ENCODE measurements at regions not wholly inside any gene's neighbourhood (a gene's known extent, or its start where the extent isn't known, plus 50 kb on each side); places are given as distances from the start of the nearest gene placed in this dataset.
"Not testable (repeated sequence)": the region's sequence is repeated elsewhere in the genome, so short reads cannot be mapped to it uniquely, and the experiment has no call there.

DNA sequence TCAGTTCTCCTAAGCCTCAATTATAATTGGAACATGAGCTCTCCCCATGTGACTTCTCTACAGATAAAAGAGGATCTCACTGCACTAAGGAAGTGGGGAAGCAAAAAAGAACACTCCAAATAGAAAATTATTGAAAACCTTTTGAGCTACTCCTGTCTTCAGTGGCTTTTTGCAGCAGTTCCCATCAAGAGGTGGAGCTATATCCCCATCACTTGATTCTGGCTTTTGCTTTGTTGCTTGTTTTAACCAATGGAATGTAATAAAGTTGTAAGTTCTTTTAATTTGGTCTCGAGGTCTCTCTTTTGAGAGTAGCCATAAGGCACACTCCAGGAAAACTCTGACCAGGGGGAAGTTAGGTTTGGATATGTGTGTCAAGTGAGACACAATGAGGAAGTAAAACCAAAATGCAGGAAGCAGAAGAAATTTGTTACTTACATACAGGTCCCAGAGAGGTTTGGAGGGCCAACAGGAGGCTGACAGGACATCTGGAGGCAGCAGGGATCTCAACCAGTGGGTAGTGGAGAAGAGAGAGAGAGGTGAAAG, 569.4 kb downstream of the HTR7 start:
- no peaks in the 10 kb centered on the region for H3K9me3 ChIP-seq
- H3K27me3 ChIP-seq = no peaks in the 10 kb centered on the region
- no peak for TF ChIP-seq POLR2AphosphoS5 (IDR thresholded peaks at IDR 0.05; ENCODE audit: insufficient read depth in 1 of 2, low read depth in 1 of 2)
- TF ChIP-seq, protein P1, sequence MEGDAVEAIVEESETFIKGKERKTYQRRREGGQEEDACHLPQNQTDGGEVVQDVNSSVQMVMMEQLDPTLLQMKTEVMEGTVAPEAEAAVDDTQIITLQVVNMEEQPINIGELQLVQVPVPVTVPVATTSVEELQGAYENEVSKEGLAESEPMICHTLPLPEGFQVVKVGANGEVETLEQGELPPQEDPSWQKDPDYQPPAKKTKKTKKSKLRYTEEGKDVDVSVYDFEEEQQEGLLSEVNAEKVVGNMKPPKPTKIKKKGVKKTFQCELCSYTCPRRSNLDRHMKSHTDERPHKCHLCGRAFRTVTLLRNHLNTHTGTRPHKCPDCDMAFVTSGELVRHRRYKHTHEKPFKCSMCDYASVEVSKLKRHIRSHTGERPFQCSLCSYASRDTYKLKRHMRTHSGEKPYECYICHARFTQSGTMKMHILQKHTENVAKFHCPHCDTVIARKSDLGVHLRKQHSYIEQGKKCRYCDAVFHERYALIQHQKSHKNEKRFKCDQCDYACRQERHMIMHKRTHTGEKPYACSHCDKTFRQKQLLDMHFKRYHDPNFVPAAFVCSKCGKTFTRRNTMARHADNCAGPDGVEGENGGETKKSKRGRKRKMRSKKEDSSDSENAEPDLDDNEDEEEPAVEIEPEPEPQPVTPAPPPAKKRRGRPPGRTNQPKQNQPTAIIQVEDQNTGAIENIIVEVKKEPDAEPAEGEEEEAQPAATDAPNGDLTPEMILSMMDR (IDR thresholded peaks at IDR 0.05) = no peak
- no peak for TF ChIP-seq POLR2A (IDR thresholded peaks at IDR 0.05)
- DNase-seq (ENCODE audit: extremely low spot score in 2 of 2) = no peak
- no peak overlapping the region for H3K27ac ChIP-seq
- intact Hi-C loops (cut with DNase I) = no loop called here
- H3K4me3 ChIP-seq = no peak overlapping the region
- no peaks in the 10 kb centered on the region for H3K36me3 ChIP-seq
- H3K4me1 ChIP-seq = no peaks in the 10 kb centered on the region

DNA sequence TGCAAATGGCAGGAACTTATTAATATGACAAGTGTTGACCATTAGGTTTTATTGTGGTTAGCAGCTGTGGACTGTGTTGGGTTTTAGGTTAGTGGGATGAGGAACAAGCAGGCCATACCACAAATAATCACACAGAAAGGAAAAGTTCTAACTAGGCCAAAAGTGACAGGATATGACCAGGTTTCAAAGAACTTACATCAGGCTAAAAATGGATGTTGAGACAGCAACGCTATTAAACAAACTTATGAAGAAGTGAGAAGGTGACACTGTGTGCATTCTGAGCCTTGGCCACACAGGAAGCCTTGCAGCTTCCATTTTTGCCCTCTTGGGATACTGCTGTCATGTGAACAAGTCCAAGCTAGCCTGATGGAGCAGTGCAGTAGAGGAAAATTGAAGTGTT, 568.8 kb downstream of the HTR7 start:
- TF ChIP-seq POLR2AphosphoS5 (IDR thresholded peaks at IDR 0.05; ENCODE audit: insufficient read depth in 1 of 2, low read depth in 1 of 2) = no peak
- TF ChIP-seq POLR2A (IDR thresholded peaks at IDR 0.05) = no peak
- TF ChIP-seq, protein P1 (IDR thresholded peaks at IDR 0.05) = no peak
- Histone ChIP-seq H3K4me3 (no peak overlapping the region), H3K4me1 (no peaks in the 10 kb centered on the region), H3K27me3 (no peaks in the 10 kb centered on the region), H3K9me3 (no peaks in the 10 kb centered on the region), H3K27ac (no peak overlapping the region), H3K36me3 (no peaks in the 10 kb centered on the region)
- DNase-seq (ENCODE audit: extremely low spot score in 2 of 2) = no peak
- intact Hi-C loops (cut with DNase I) = no loop called here

DNA sequence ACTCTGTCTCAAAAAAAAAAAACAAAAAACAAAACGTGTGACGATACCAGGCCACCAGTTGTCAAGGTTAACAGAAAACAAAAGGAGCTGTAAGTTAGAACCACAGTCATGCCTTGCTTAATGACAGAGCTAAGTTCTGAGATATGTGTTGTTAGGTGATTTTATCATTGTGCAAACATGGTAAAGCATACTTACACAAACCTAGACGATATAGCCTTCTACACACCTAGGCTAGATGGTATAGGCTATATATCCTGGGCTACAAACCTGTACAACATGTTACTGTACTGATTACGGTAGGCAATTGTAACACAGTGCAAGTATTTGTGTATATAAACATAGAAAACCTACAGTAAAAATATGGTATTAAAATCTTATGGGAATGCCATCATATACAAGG, 564.2 kb downstream of the HTR7 start:
- Histone ChIP-seq H3K4me3 (no peak overlapping the region), H3K36me3 (no peaks in the 10 kb centered on the region), H3K27me3 (no peaks in the 10 kb centered on the region), H3K27ac (no peak overlapping the region), H3K9me3 (no peaks in the 10 kb centered on the region), H3K4me1 (no peaks in the 10 kb centered on the region)
- TF ChIP-seq POLR2AphosphoS5 (IDR thresholded peaks at IDR 0.05; ENCODE audit: insufficient read depth in 1 of 2, low read depth in 1 of 2) = no peak
- TF ChIP-seq POLR2A (IDR thresholded peaks at IDR 0.05) = no peak
- DNase-seq (ENCODE audit: extremely low spot score in 2 of 2) = no peak
- intact Hi-C loops (cut with DNase I) = no loop called here

DNA sequence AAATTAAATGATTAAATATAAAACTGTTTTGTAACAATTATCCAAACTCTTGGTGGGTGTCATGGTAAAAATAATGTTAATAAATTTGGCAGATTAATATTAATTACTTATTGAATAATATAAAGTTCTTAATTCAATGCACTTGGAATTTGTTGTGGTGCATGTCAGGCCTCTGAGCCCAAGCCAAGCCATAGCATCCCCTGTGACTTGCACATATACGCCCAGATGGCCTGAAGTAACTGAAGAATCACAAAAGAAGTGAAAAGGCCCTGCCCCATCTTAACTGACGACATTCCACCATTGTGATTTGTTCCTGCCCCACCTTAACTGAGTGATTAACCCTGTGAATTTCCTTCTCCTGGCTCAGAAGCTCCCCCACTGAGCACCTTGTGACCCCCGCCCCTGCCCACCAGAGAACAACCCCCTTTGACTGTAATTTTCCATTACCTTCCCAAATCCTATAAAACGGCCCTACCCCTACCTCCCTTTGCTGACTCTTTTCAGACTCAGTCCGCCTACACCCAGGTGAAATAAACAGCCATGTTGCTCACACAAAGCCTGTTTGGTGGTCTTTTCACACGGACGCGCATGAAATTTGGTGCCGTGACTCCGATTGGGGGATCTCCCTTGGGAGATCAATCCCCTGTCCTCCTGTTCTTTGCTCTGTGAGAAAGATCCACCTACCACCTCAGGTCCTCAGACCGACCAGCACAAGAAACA, 562.9 kb downstream of the HTR7 start:
- intact Hi-C loops (cut with DNase I); H3K9me3 ChIP-seq; H3K36me3 ChIP-seq; H3K4me1 ChIP-seq; DNase-seq (ENCODE audit: extremely low spot score in 2 of 2); H3K27ac ChIP-seq; H3K27me3 ChIP-seq; H3K4me3 ChIP-seq: not testable (repeated sequence)

DNA sequence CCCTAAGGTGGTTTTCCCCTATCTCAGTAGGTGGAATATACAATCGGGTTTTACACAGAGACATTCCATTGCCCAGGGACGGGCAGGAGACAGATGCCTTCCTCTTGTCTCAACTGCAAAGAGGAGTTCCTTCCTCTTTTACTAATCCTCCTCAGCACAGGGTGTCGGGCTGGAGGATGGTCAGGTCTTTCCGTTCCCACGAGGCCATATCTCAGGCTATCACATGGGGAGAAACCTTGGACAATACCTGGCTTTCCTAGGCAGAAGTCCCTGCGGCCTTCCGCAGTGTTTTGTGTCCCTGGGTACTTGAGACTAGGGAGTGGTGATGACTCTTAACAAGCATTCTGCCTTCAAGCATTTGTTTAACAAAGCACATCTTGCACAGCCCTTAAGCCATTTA, 555.8 kb downstream of the HTR7 start:
- intact Hi-C loops (cut with DNase I); H3K9me3 ChIP-seq: not testable (repeated sequence)

DNA sequence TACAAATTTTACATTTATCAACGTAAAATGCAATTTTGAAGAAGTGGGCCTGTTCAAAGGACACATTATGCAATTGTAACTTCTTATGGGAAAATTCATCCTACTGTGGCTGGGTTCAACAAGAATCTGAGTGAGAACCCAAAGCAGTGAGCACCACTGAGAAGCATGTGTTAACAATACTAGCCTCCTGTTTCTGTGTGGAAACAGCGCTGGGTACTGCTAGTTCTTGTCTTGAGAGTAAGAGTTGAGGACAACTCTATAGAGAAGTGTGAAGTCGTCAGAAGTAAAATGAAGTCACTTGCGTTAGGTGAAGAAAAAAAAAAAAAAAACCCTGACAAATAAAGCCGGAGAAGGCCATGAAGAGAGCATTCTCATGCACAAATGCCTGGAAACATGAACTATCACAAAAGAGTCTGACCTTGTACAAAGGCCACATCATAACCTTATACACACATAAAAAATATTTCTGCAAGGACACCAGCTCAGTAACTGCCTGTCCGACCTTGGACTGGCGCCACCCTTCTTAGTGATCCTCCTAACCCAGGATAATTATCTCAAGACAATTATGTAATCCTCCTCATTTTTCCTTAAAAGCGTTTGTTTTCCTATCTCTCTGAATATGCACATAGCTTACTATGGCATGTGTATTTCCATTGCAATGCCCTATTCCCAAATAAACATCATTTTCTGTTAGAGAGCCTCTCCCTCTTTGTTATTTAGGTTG, 554.9 kb downstream of the HTR7 start:
- Histone ChIP-seq H3K27me3 (no peaks in the 10 kb centered on the region), H3K4me3 (no peak overlapping the region), H3K9me3 (no peaks in the 10 kb centered on the region), H3K4me1 (no peaks in the 10 kb centered on the region), H3K36me3 (no peaks in the 10 kb centered on the region), H3K27ac (no peak overlapping the region)
- intact Hi-C loops (cut with DNase I) = no loop called here
- no peak for DNase-seq (ENCODE audit: extremely low spot score in 2 of 2)
- TF ChIP-seq, protein P1 (IDR thresholded peaks at IDR 0.05) = no peak
- no peak for TF ChIP-seq POLR2A (IDR thresholded peaks at IDR 0.05)
- no peak for TF ChIP-seq POLR2AphosphoS5 (IDR thresholded peaks at IDR 0.05; ENCODE audit: insufficient read depth in 1 of 2, low read depth in 1 of 2)

More for the DNA sequence above, 555.8 kb downstream of the HTR7 start:
- not testable (repeated sequence) for H3K4me3 ChIP-seq; DNase-seq (ENCODE audit: extremely low spot score in 2 of 2); H3K4me1 ChIP-seq; H3K36me3 ChIP-seq; H3K27ac ChIP-seq; H3K27me3 ChIP-seq

All from vagina (tissue), 2 donors.